Mammary epithelial cell (primary cell): ENCODE measurements at regions not wholly inside any gene's neighbourhood (a gene's known extent, or its start where the extent isn't known, plus 50 kb on each side); places are given as distances from the start of the nearest gene placed in this dataset.

Source experiments
- CTCF ChIP-seq, 2 donors: IDR thresholded peaks in 1 of 2; conservative IDR thresholded peaks in 1 of 2; 2 replicates each; pipeline ENCODE4 v1.5.1; 2011 to 2012; ENCODE audit warnings: inconsistent platforms in 2 of 2, low read length in 2 of 2, mild to moderate bottlenecking in 2 of 2, control low read depth in 1 of 2, low read depth in 1 of 2; ENCODE audit not compliant: insufficient read depth in 1 of 2; ENCODE audit errors: extremely low read depth in 1 of 2
- EZH2 ChIP-seq: IDR thresholded peaks from 2 replicates; pipeline ENCODE4 v1.6.1; 2012; ENCODE audit warnings: low read length, inconsistent platforms, borderline replicate concordance

GRCh38 chr6:128597004-128597403, 76.6 kb upstream of the PTPRK start:
- TF ChIP-seq CTCF (conservative IDR thresholded peaks at IDR 0.05 in 1 of 2, IDR thresholded peaks at IDR 0.05 in 1 of 2; ENCODE audit: extremely low read depth in 1 of 2, insufficient read depth in 1 of 2, low read depth in 1 of 2, low read length in 2 of 2) (no peak), EZH2 (no peak)
